ENCODE measurements at regions not wholly inside any gene's neighbourhood (a gene's known extent, or its start where the extent isn't known, plus 50 kb on each side); places are given as distances from the start of the nearest gene placed in this dataset.
A peak's percentile ranks its signal among the peaks of the same experiment; 100 is the strongest.
"Not testable (repeated sequence)": the region's sequence is repeated elsewhere in the genome, so short reads cannot be mapped to it uniquely, and the experiment has no call there.

- no peak for DNase-seq
Measured at GRCh38 chr5:39674209-39675082, 249.7 kb upstream of the DAB2 start.

DNA sequence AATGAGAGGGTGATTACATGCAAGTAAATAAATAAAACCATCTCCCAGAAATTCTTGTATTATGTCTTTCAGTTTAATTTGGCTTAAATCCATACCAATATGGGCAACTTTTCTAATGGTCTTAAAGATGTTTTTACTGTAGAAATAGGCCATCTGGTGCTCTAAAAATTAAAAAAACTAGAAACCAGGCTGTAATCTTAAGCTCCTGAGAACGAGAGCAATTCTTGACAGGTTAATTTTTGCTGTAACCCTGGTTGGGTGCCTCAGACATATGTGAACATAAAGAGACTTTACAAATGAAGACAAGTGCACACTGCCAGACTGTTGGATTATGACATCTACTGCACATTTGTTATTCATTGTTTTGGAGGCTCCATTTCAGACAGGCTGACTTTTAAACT, 246.8 kb upstream of the DAB2 start:
- DNase-seq = no peak

DNA sequence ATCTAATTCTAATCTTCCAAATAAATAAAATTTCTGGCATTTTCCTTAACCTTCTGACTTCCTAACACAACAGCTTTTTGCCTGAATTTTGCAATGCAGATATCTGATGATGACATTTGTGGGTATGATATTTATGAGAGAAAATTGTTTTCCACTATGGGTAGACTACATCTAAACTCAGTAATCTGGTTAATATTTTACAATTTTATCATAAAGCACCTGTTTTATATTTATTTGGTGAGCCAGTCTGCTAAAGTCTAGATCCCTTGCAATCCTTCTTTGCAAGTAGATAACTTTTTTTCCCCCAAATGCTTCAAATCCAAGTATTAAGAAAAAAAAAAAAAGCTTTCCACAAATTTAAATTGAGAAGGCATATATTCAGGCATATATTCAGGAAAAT, 246.2 kb upstream of the DAB2 start:
- no peak for DNase-seq

GRCh38 chr5:39670391-39670790, 245.6 kb upstream of the DAB2 start:
- no peak for DNase-seq

- DNase-seq = no peak
Measured at GRCh38 chr5:39668980-39669379, 244.2 kb upstream of the DAB2 start.

DNA sequence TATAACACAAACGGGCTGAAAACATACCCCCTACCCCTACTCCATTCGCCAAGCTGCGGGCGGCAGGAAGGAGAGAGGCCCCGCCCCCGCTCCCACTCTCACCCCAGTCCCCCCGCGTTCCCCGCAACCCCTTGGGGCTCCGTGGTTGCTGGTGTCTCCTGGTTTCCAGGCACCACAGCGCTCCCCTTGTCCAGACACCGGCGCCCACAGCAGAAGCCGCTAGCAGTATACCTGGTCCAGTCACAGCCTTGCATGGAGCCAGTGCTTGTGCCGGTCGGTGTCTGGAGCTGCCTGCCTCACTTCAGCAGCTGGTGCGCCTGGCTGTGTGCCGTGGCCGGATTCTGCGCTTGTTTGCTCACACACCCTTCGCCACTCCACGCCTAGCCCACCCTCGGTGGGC, 240.5 kb upstream of the DAB2 start:
- no peak for DNase-seq

DNA sequence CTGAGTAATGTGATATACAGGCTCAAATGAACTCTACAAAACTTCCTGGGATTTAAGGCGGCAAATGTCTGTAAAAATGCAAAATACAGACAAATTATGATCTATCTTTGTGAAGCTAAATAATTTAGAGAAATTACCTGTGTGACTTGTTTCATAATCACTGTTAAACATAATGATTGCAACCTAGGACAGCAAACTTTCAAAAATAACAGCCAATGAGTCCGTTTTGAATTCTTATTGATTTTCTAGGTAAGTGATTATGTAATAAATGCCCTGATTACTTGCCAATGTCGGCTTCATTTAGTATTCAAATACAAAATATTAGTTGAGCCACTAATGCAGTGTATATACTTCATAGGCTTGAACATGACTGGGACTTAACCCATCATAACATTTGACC, 238.2 kb upstream of the DAB2 start:
- no peak for DNase-seq

DNA sequence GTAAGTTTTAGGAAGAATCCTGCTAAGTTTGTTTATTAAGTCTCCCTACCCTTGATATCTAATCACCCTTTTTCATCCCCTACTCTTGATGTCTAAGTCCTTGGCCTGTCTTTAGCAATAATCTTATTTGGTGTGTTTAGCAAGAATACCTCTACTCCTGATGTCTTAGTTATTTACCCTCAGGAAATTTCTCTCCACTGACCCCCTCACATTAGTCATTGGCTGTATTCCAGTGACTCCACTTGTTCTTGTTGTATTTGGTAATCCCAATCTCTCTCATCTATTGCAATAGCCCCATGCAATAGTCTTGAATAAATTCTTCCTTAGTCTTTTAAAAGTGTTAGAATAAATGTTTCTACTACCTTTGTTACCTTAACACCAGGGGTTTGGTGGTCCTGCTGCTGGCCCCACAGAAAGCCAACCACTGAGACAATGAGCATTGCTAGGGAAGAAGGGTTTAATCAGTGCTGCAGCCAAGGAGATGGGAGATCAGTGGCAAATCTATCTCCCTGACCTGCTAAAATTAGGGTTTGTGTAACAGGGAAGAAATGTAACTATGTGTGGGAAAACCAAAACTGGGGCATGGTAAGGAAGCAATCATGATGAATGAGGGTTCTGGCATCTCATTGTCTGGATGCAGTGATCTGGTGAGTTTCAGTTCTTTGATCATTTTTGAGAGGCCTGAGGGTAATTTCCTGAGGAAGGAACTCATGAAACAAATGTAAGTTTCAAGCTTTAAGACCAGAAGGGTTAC, 236.4 kb upstream of the DAB2 start:
- no peak for DNase-seq

GRCh38 chr5:39660020-39660419, 235.2 kb upstream of the DAB2 start:
- no peak for DNase-seq

DNA sequence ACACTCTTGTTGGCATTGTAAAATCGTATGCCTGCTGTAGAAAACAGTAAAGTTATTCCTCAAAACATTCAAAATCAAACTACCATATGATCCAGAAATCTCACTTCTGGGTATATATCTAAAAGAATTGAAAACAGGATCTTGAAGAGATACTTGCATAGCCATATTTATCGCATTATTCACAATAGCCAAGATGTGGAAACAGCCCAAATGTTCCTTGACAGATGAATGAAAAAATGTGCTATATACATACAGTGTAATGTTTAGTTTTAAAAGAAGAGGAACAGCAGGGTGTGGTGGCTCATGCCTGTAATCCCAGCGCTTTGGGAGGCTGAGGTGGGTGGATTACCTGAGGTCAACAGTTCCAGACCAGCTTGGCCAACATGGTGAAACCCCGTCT, 234.1 kb upstream of the DAB2 start:
- DNase-seq = no peak

DNA sequence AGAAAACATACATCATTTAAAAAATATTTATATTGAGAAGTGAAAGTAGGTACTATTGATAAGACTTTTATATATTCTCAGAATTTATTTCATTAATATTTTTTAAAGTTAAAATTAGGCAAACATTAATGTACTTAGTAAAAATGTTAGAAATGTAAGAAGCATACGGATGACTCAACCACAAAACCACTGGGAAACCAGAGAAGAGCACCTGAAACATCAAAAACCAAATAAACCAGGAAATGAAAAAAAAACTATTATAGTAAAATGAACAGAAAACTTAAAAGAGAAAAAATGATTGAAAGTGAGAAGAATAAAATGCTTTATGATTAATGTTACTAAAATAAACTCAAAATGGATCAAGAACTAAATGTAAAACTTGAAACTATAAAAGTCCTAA, 233.2 kb upstream of the DAB2 start:
- DNase-seq = no peak

DNA sequence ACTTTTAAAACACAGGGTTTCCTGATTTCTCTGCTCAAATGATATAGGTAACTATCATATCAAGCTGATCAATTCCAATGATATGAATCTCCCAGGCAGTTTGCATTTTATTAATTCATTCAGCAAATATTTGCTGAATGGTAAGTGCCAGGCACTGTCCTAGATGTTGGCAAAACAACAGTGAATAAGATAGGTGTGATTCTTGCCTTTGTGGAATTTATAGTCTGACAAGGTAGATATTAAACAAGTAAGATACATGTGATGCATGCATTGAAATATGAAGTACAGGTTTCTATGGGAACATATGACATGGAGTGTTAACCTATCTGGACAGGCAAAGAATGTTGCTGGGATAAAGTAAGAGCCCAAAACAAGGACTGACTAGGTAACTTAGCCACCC, 231.8 kb upstream of the DAB2 start:
- no peak for DNase-seq

DNA sequence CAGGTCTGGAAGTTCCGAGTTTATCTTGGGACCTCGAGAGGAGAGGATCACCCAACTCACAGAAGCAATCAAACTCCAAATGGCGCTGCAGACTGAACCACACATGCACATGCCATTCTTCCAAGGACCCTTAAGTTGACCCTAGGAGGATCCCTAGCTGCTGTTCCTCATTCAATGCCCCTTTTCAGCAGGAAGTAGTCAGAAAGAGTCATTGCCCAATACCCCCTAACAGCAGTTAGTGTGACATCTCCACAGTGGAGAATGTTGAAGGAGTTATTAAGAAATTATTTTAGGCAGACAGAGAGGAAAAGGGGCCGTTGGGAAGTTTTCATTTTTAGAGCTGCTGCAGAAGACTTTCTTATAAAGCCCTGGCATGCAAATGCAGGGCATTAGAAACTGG, 229.9 kb upstream of the DAB2 start:
- peak; percentile 3 for DNase-seq

DNA sequence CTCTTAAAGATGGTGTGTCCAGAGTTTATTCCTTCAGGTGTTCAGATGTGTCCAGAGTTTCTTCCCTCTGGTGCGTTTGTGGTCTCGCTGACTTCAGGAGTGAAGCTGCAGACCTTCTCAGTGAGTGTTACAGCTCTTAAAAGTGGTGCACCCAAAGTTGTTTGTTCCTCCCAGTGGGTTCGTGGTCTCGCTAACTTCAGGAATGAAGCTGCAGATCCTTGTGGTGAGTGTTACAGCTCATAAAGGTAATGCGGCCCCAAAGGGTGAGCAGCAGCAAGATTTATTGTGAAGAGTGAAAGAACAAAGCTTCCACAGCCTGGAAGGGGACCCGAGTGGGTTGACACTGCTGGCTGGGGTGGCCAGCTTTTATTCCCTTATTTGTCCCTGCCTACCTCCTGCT, 227.7 kb upstream of the DAB2 start:
- DNase-seq = not testable (repeated sequence)

GRCh38 chr5:39652036-39652435, 227.3 kb upstream of the DAB2 start:
- DNase-seq = no peak

DNA sequence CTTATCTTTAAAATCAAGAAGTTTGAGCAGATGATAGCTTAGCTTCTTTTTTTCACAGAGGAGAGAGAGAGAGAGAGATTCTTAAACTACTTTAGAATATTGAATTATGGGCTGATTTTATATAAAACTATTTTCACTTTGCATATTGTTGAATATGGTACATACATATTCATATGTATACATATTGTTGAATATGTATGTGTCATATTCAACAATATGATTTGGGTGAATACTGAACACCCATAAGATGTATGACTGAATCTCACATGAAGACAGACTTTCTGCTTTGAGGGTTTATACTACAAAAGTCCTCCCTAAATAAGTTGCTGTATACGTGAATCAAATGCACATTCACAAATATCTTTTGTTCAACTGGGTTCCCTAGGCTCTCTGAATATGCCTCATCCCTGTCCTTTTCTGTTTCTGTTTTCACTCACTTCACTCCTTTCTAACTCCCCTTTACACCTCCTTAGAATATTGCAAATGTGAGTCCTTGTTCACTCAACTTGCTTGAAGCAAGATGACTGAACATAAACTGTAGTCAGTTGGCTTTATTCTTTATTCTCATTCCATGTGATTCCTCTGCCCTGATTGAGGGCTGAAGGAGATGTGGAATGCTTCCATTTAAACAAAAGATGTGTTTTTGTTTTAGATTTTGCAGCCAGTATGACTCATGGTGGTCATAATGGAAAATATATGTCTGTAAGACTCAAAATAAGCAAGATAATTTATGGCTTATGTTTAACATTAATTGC, 225.4 kb upstream of the DAB2 start:
- DNase-seq = no peak

- no peak for DNase-seq
Measured at GRCh38 chr5:39648848-39649227, 224.1 kb upstream of the DAB2 start.

DNA sequence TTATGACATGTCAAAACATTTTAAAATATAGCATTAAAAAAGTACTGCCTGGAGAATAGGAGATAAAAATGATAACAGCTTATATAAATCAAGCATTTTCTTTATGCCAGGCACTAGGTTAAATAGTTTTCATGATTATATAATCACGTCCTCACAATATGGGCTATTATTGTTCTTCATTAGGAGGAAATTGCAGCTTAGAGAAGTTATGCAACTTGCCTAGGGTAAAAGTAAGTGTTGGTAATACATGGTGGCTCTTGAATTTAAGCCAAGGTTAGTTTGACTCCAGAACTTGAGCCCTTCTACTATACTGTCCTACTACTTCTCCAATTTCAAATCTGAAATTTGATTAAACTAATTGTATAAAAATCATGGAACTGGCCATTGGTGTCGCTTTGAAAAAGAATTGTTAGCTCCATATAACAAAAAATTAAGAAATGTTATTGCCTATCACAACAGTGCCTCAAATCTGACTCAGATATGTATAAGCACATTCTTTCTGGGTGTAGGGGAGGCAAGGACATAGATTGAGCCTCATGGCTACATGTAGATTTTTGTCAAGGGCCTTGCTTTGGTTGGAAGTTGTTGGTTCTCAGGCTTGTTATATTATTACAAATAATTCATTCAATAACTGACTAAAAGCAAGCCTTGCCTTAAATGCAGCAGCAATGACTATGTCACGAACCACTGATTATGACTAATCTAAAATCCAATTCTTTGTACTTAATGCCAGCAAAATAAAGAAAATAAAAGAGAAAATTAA, 223.5 kb upstream of the DAB2 start:
- DNase-seq = peak; percentile 2

DNA sequence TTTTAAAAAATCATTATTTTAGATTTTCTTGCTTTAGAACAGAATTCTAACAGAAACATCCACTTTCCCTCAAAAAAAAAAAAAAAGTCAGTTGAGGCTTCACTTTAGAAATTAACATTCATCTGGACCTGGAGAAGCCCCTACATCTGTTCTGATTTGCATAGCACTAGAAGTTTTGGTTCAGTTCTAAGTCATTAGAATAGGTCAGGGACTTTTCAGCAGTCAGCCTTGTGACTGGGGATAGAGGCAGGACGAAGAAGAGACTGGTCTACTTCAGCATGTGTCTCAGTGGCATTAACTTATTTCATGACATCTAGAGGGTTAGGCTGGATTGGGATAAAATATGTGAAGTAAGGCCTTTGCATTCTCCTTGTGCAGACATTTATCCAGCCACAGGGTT, 215.8 kb upstream of the DAB2 start:
- DNase-seq = no peak

- no peak for DNase-seq
Measured at GRCh38 chr5:39639618-39640089, 214.9 kb upstream of the DAB2 start.

DNA sequence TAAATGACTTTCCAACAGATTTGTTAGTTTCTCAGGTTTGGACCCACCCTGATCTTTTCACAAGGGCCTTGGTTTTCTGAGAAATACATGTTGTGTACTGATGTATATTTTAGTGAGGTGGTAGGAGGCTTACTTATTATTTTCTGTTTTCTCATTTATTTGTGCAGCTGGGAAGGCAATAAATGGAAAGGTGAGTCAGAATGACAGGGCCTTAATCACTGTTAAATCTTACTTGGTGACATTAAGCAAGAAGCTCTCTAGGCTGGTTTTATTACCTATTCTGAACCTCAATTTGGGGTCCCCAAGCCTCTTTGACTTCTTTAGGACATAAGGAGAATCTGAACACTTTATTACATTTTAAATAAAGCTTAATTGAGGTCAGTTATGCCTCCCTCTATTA, 214.0 kb upstream of the DAB2 start:
- DNase-seq = no peak

GRCh38 chr5:39633057-39633456, 208.3 kb upstream of the DAB2 start:
- no peak for DNase-seq

- no peak for DNase-seq
Measured at GRCh38 chr5:39631958-39632357, 207.2 kb upstream of the DAB2 start.
